SJCRH30 (cell line): ENCODE measurements at regions not wholly inside any gene's neighbourhood (a gene's known extent, or its start where the extent isn't known, plus 50 kb on each side); places are given as distances from the start of the nearest gene placed in this dataset.
A peak's percentile ranks its signal among the peaks of the same experiment; 100 is the strongest.

Experiments
- DNase-seq, 2 experiments: peaks; one replicate each; pipeline ENCODE4 v3.0.0-alpha.2; 2015 to 2020
- H3K27ac ChIP-seq: fragments of 250-450 bp; sonication (Bioruptor Pico); 2 replicates; pipeline ENCODE4 v1.5.1; 2020; ENCODE audit warnings: mild to moderate bottlenecking, moderate library complexity
- H3K27me3 ChIP-seq: fragments of 250-450 bp; sonication (Bioruptor Pico); 2 replicates; pipeline ENCODE4 v1.5.1; 2020; ENCODE audit warnings: mild to moderate bottlenecking, moderate library complexity
- H3K36me3 ChIP-seq: fragments of 250-450 bp; sonication (Bioruptor Pico); 2 replicates; pipeline ENCODE4 v1.5.1; 2020; ENCODE audit warnings: mild to moderate bottlenecking, moderate library complexity
- H3K4me1 ChIP-seq: fragments of 250-450 bp; sonication (Bioruptor Pico); 2 replicates; pipeline ENCODE4 v1.5.1; 2020; ENCODE audit warnings: mild to moderate bottlenecking, moderate library complexity
- H3K4me3 ChIP-seq: fragments of 250-450 bp; sonication (Bioruptor Pico); 2 replicates; pipeline ENCODE4 v1.5.1; 2020; ENCODE audit warnings: mild to moderate bottlenecking, moderate library complexity
- H3K9me3 ChIP-seq: fragments of 250-450 bp; sonication (Bioruptor Pico); replicated peaks from 2 replicates; pipeline ENCODE4 v1.5.1; 2020; ENCODE audit warnings: mild to moderate bottlenecking, moderate library complexity

GRCh38 chr6:14921878-14922671 lies 323.8 kb upstream of the JARID2 start:
- no peaks in the 10 kb centered on the region for H3K36me3 ChIP-seq
- no peaks in the 10 kb centered on the region for H3K9me3 ChIP-seq
- DNase-seq, result no peak
- peaks cover 18% of the 10 kb centered on the region for H3K4me1 ChIP-seq
- no peaks in the 10 kb centered on the region for H3K27me3 ChIP-seq
- no peak overlapping the region for H3K4me3 ChIP-seq
- H3K27ac ChIP-seq, result no peak overlapping the region

DNA sequence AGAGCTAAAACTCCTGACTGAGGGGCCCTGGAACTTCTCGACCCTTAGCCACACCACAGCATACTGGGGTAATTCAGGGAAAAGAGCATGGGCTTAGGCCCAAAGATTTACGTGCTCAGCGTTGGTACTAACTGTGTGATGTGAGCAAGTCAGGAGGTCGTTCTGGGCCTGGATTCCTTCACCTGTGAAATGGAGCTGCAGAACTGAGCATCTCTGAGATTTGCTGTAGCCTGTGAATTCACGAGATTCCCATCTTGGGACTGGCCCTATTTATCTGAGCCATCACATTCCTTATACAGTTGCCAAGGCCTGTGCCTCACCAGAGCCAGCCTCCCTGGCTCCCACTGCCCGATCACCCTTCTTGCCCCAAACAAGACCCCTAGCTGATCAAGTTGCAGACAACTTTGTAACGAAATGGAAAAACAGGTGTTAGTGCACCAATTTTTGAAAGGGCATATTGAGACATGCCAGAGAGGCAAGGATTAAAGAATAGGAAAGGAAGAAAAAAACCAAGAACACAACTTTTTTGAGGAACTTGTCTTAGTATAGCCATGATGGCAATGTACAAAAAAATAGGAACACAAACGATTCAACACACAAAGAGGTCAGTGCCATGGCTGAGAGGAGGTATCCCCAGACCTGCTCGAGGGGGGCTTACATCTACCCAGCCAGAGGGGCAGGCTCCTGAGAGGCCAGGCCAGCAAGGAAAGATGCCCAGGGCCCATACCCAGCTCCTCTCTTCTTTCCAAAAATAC lies 323.0 kb upstream of the JARID2 start:
- H3K4me1 ChIP-seq, result peaks cover 17% of the 10 kb centered on the region
- H3K4me3 ChIP-seq, result no peak overlapping the region
- H3K27ac ChIP-seq, result no peak overlapping the region
- no peaks in the 10 kb centered on the region for H3K27me3 ChIP-seq
- H3K36me3 ChIP-seq, result no peaks in the 10 kb centered on the region
- H3K9me3 ChIP-seq, result no peaks in the 10 kb centered on the region
- no peak for DNase-seq

- Histone ChIP-seq H3K9me3 (no peaks in the 10 kb centered on the region), H3K36me3 (no peaks in the 10 kb centered on the region), H3K4me3 (no peak overlapping the region), H3K4me1 (peaks cover 17% of the 10 kb centered on the region), H3K27me3 (no peaks in the 10 kb centered on the region), H3K27ac (peak overlapping the region; percentile 35)
- peak; percentile 84 to 92 for DNase-seq
These were observed 321.5 kb upstream of the JARID2 start for GRCh38 chr6:14924126-14925024.

DNA sequence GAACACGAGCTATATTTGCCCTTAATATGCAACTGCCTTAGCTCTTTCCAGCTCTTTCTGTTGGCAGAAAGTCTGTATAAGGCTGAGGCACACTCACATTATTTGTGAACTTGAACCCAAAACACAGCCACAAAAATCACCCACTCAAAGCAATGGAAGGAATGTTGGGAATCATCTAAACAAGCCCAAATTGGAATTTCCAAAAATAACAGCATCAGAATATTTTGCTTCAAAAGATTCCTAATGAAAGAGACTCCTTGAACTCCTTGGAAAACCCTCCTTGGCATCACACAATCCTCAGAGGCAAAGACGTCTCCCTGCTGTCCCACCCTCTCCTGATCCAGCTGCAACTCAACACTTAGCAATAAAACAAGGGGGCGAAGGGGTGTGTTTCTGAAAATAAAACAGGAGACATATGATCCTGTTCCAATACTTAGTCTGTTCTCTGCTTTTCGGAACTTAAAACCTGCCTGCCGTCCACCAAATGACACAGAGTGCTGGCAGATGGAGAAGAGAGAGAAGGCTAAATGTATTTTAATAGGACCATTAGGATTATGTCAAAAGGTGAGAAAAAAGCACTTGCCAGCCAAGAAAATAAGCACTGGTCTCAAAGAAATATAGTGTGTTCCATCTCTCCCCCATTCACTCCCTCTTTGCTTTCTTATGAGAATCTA lies 320.7 kb upstream of the JARID2 start:
- DNase-seq, result peak in 1 of 2 experiments; percentile 37
- H3K27me3 ChIP-seq, result no peaks in the 10 kb centered on the region
- peak overlapping the region; percentile 35 for H3K27ac ChIP-seq
- no peak overlapping the region for H3K4me3 ChIP-seq
- H3K36me3 ChIP-seq, result no peaks in the 10 kb centered on the region
- H3K9me3 ChIP-seq, result no peaks in the 10 kb centered on the region
- peaks cover 17% of the 10 kb centered on the region for H3K4me1 ChIP-seq

GRCh38 chr6:14925699-14926026 lies 320.2 kb upstream of the JARID2 start:
- no peaks in the 10 kb centered on the region for H3K27me3 ChIP-seq
- H3K27ac ChIP-seq, result no peak overlapping the region
- H3K9me3 ChIP-seq, result no peaks in the 10 kb centered on the region
- no peak for DNase-seq
- no peaks in the 10 kb centered on the region for H3K36me3 ChIP-seq
- no peak overlapping the region for H3K4me3 ChIP-seq
- peaks cover 17% of the 10 kb centered on the region for H3K4me1 ChIP-seq

DNA sequence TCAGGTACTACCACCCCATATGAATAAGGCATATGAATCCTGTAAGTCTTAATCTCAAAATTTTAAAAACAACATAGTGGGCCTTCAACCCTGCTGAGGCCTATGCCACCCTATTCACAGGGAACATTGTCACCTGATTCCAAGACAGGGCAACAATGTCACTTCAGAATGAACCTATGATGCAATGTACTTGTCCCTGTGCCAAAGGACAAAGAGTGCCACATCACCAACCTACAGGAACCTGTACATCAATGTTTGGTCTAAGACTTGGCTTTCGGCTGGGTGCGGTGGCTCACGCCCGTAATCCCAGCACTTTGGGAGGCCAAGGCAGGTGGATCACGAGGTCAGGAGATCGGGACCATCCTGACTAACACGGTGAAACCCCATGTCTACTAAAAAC lies 318.5 kb upstream of the JARID2 start:
- DNase-seq, result no peak

DNA sequence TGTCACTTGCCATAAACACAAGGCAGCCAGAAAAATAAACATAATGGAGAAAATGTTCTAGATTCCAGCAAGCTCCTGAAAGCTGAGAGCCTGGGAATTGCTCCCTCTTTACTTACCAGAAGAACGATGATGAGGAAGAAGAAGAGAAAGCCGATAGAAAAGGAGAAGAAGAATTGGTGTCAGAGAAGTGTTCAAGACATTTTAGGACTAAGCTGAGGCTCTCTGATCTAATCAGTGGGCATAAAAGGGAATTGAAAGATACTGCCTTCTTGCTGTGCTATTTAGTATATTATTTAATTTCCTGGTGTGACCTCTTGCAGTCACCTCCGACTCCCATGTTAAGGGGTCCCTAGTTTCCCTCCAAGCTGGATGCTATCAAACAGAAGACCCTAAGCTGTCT lies 316.6 kb upstream of the JARID2 start:
- Histone ChIP-seq H3K4me1 (peaks cover 11% of the 10 kb centered on the region), H3K4me3 (no peak overlapping the region), H3K27ac (no peak overlapping the region), H3K9me3 (no peaks in the 10 kb centered on the region), H3K36me3 (no peaks in the 10 kb centered on the region), H3K27me3 (no peaks in the 10 kb centered on the region)
- DNase-seq, result no peak

More for the DNA sequence above, 318.5 kb upstream of the JARID2 start:
- Histone ChIP-seq H3K27me3 (no peaks in the 10 kb centered on the region), H3K4me3 (no peak overlapping the region), H3K9me3 (no peaks in the 10 kb centered on the region), H3K36me3 (no peaks in the 10 kb centered on the region), H3K4me1 (peaks cover 17% of the 10 kb centered on the region), H3K27ac (no peak overlapping the region)

GRCh38 chr6:14930366-14930989 lies 315.4 kb upstream of the JARID2 start:
- H3K4me3 ChIP-seq, result no peak overlapping the region
- no peaks in the 10 kb centered on the region for H3K27me3 ChIP-seq
- no peaks in the 10 kb centered on the region for H3K9me3 ChIP-seq
- no peak for DNase-seq
- no peaks in the 10 kb centered on the region for H3K36me3 ChIP-seq
- peaks cover 2% of the 10 kb centered on the region; the same call in 1 of the 2 replicates for H3K4me1 ChIP-seq
- H3K27ac ChIP-seq, result no peak overlapping the region

DNA sequence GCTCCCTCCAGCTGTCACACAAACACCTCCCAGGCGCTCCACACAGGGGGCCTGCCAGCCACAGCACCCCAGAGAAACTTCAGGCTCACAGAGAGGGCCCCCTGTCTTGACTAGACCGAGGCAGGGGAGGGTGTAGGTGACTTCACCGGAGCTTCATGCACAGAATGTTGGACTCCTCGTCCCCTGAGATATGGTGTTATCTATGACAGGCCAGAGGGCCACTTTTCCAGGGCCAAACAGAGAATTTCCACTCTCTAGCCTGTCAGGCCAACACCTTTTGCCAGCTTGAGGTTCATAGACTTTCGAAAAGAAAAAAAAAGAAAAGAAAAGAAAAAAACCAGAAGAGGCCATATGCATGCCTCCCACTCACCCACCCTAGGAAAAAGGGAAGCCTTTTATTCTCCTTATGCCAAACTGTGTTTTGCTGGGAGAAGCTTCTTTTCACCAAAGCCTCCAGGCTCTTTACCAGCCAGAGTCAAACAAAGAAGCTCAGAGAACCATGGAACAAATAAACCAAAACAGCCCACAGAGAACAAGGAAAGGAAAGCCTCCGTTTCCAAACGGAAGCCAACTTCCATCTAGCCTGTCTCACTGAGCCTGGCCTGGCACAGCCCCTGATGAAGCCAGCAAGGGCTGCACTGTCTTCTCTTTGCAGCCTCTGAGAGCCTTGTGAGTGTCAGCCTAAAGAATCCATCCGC lies 313.2 kb upstream of the JARID2 start:
- Histone ChIP-seq H3K36me3 (no peaks in the 10 kb centered on the region), H3K27me3 (no peaks in the 10 kb centered on the region), H3K4me1 (no peaks in the 10 kb centered on the region), H3K4me3 (no peak overlapping the region), H3K27ac (no peak overlapping the region), H3K9me3 (no peaks in the 10 kb centered on the region)
- peak in 1 of 2 experiments; percentile 12 for DNase-seq

DNA sequence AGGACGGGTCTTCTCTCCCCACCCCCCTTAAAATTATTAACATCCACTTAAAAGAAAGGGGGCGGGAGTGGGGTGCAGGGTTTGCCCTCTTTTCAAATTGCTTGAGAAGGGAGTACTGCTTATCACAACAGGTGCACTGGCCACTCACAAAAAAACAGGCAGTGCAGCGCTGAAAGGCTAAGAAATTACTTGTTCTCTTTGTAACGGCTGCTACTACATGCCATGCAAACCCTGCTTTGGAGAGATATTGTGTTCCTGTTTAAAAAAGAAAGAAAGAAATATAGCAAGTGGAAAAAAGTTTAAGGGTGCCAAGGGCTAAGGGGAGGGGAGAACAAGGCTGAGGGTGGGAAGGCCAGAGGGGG lies 312.7 kb upstream of the JARID2 start:
- Histone ChIP-seq H3K36me3 (no peaks in the 10 kb centered on the region), H3K9me3 (no peaks in the 10 kb centered on the region), H3K4me3 (no peak overlapping the region), H3K27me3 (no peaks in the 10 kb centered on the region), H3K4me1 (no peaks in the 10 kb centered on the region), H3K27ac (no peak overlapping the region)
- DNase-seq, result peak in 1 of 2 experiments; percentile 23

GRCh38 chr6:14934013-14934412 lies 311.9 kb upstream of the JARID2 start:
- H3K36me3 ChIP-seq, result no peaks in the 10 kb centered on the region
- H3K9me3 ChIP-seq, result no peaks in the 10 kb centered on the region
- H3K27me3 ChIP-seq, result no peaks in the 10 kb centered on the region
- no peak for DNase-seq
- no peak overlapping the region for H3K4me3 ChIP-seq
- H3K27ac ChIP-seq, result no peak overlapping the region
- no peaks in the 10 kb centered on the region for H3K4me1 ChIP-seq

DNA sequence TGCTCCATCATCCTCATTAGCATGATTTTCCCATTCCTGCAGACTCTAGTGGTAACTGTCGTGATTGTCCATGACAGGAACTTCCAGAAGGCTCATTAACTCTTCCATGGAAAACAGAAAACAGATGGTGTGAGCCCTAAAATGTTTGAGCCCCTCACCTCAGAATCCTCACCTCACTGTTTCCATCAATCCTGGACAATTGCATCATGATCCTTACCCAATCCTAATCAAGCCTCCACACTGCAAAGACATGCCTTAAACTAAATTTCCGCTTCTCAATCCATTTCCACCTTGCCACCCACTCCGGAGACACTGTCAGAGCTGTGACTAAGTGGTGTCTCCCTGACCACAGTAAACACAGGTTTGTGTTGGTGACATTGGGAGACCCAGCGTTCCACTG lies 311.0 kb upstream of the JARID2 start:
- Histone ChIP-seq H3K27me3 (no peaks in the 10 kb centered on the region), H3K4me1 (no peaks in the 10 kb centered on the region), H3K4me3 (no peak overlapping the region), H3K9me3 (no peaks in the 10 kb centered on the region), H3K36me3 (no peaks in the 10 kb centered on the region), H3K27ac (no peak overlapping the region)
- DNase-seq, result no peak

- Histone ChIP-seq H3K4me1 (no peaks in the 10 kb centered on the region), H3K27me3 (no peaks in the 10 kb centered on the region), H3K9me3 (no peaks in the 10 kb centered on the region), H3K36me3 (no peaks in the 10 kb centered on the region), H3K4me3 (no peak overlapping the region), H3K27ac (no peak overlapping the region)
- no peak for DNase-seq
These were observed 309.0 kb upstream of the JARID2 start for GRCh38 chr6:14936861-14937260.

DNA sequence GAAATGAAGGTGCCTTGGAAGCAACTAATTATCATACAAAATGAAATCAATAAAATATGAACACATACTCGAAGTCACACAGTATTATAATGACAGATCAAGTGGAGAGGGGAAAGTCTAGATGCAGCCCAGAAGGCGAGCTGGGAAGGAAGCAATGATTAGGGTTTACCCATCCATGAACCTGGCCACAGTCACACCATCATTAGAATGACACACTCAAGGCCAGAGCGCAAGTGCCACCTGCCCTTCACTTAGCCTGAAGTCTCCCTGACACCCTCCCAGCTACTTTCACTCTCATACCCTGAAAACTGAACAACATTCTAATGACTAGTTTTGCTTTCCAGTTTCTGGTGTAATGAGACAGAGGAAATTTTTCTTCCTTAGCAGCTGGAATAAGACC lies 302.8 kb upstream of the JARID2 start:
- H3K9me3 ChIP-seq, result no peaks in the 10 kb centered on the region
- DNase-seq, result no peak
- H3K36me3 ChIP-seq, result no peaks in the 10 kb centered on the region

More for the DNA sequence above, 302.8 kb upstream of the JARID2 start:
- Histone ChIP-seq H3K27ac (no peak overlapping the region), H3K27me3 (no peaks in the 10 kb centered on the region), H3K4me1 (no peaks in the 10 kb centered on the region), H3K4me3 (no peak overlapping the region)
